ENCODE measurements at regions not wholly inside any gene's neighbourhood (a gene's known extent, or its start where the extent isn't known, plus 50 kb on each side); places are given as distances from the start of the nearest gene placed in this dataset.

DNA sequence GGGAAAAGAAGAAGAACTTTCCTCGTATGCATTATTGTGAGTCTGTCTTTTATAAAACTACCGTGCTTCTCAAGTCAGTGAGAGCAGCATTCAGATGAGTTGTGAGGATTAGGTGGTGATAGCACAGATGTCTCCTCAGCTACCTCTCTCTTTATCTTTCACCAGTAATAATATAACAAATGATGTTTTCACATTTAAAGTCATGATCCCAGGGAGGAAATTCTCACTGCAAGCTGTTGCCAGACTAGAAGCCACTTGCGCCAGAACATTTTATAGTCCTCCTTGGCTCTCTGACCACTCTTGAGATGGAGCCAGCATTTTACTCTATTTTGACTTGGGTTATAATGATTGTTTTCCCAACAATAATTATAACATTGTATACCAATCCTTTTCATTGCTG is 443.1 kb downstream of the AEBP2 start:
- no peak for ATAC-seq

DNA sequence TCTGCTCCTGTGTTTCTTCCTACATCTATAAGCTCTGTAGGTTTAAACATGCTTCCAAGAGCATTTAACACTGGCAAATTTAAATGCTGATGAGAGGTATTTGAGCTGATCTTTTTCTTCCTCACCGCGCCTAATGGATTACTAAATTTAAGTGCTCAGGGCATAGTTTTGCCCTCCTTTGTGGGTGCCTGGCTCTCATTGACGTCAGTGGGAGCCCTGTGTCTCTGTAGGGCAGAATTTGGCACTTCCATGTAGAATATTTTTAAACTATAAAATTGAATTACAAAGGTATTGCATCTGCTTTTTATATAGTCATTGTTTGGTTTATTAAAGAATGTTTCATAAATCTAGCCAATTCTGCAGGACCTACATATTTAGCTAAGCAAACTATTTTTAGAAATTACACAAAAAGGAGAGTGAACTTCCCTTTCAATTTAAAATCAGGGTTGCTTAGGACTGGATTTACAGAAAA is 444.8 kb downstream of the AEBP2 start:
- ATAC-seq: no peak

DNA sequence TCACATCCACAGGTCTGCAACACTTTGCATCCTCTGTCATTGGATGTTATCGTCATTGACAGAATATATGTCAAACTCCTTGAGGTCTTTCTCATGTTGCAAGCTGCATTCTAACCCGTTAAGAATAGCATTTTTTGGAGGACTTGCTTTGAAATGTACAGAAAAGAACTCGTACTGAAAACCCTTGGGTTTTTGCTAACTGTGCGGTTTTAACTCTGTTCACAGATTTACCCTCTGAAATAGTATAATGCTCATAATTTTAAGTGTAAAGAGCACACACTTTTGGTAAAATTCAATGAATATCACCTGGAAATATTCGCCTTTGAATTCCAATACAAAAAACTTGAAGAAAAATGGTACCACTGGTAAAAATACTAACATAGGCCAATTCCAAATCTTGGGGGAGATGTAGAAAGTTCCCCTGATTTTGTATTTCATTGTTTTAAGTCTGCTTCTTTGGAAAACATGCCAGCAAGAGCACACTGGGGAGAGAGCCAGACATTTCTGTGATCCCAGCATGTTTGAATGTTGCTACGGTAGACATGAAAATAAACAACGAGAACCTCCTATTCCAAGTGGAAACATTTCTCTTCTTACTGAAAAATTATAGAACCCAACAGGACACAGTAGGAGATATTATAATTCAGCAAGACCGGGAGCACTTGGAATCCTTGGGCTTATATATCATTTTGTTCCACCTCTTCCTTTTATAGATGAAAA is 446.0 kb downstream of the AEBP2 start:
- ATAC-seq: no peak

DNA sequence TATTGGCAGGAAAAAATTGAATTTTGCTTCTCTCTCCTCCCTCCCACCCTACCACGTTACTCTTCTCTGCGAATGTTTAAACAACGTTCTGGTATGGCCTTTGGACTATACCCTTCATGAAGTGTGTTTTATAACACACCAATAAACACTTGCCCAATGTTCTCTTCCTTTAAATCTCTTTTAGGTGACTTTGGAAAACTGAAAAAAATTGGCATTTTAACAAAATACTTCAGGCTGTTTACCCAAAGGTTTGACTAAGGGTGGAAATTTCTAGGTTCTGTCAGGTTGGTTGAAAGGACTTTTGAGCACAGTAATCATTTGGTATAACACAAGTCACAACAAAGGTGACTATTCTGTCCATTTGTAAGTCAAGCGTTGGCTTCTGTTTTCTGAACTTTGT is 446.8 kb downstream of the AEBP2 start:
- no peak for ATAC-seq

DNA sequence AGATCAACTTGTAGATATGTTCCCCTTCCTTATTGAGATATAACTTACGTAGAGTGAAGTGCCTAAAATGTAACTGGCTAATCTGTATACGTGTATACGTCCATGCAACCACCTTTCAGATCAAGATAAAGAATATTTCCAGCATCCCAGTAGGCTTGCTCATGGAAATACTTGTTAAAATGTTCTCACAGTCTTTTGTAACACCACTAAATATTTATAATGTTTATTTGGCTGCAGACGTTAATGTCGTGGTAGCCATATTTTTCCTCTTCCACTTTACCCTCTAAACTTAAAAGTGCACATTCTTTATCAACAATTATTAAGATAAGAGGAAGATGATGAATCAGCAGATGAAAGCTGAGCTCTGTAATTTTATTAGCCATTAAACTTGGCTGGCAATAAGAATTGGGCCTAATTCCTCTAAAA is 447.4 kb downstream of the AEBP2 start:
- ATAC-seq: no peak

DNA sequence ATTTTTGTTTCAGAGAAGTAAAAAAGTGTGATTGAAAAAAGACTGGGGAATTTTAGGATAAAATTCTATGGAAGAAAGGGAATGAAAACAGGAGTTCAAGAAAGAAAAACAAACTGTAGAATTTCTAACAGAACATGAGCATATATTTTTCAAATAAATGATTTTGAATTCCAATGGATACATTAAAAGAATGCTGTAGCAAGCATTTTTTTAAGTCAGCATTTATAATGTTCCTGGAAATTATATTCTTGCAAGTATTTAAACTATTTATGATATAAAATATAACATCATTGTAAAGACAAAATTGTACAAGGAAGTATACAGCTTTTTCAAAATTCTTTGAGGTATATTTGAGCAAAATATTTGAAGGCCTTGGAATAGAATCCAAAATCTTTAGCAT is 450.7 kb downstream of the AEBP2 start:
- no peak for ATAC-seq

DNA sequence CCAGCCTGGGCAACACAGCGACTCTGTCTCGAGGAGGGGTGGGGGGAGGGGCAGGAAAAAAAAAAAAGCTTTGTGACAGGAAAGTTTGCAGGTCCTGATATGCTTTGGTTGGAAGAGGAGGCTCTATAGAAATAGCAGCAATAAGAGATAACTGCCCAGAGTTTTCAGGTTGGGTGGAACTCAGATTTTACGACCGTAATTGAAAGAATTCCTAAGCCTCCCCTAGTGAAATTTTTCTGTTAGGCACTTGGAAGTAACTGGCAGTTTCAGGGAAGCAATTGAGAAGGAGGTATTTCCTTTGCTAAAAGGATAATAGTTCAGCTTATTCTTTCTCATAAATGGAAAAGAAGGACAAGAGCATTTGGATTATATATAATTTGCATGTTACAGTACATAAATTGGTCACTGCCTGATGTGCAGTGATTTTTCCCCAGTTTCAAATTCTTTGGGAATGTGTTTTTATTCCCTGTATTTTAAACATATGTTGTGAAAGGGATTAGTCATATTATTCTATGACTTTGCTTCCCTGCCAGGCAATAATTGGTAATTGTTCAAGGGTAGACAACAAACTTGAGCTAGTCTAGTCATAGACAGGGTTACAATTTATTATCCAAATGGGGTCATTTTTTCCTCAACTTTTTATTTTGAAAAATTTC is 452.8 kb downstream of the AEBP2 start:
- ATAC-seq: no peak

DNA sequence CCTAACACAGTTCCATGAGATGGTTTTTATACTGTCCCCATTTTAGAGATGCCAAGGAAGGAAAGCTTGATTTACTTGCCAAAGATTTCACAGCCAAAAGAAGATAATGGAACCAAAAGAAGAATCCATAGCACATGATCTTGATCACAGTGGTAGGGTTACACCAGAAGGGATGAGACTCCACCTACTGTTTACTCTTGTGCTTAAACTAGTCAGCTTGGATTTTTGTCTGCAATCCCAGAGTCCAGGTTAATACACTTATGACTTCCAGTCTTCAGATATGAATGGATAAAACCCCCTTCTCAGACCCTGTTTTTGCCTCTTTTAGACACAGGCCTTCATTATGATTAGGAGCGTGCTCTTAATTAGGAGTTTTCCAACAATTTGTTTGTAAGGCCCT is 454.2 kb downstream of the AEBP2 start:
- no peak for ATAC-seq

DNA sequence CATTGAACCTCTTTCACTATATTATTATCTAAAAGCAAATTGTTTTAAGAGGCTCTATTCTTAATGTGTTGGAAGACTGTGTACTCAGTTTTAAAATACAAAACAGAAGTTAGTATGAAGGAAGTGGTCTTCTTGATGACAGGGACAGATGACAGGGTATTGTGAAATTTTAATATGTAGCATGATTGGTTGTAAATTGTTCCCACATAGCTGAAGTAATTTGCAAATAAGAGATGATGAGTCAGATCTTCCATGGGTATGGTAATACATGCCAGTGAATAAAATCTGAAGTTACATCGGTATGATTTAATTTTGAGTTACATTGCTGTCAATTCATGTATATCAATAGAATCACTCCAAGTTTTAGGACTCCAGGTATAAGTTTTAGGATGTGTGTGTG is 454.8 kb downstream of the AEBP2 start:
- peak; percentile 44 to 58 for ATAC-seq

DNA sequence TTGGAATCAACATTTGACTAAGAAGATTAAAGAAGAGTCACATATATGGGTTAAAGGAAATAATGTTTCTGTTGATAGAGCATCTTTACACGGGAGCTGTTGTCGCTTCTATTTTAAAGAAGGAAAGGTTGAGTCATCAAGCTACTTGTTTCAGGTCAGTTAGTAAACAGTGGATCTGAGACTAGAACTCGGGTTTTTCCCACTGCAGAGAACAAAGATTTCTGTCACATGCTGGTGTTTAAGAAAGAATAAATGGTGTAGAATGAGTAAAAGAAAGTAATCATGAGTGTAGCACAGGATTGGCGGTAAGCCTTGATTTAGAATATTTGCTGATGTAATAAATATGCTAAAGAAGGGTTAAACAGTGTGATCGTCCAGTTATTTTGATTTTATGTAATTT is 455.5 kb downstream of the AEBP2 start:
- peak; percentile 64 to 67 for ATAC-seq

DNA sequence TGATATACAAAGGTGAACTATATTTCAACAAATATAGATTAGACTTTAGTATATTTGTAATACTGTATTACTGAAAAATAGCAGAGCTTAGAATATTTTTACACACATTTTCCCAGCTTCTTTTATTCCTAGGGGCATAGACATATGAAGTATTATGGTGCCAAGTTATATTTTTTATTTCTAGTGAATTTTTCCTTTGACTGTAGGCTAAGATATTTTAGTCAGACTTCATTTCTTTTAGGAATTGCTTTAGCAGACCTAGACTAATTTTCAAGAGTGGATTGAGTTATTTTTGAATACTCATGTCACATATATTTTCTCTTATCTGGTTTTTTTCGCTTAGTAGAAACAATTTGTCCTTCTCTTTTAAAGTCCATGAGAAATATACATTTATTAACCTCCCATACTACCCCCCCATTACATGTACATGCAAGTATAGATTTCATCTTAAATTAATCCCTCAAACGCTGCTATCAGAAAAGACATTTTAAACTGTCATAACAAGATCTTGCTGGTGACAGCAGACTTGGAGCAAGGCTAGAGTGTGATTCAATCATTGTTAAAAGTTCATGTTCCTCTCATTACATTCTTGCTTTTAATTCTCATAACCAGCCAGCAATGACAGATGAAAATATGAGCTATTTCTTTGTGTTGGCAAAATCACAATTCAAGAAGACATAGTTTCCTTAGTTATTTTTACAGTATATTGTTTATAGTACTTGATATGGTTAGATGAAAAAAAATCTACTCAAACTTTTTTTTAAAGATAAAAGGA is 456.1 kb downstream of the AEBP2 start:
- no peak for ATAC-seq

DNA sequence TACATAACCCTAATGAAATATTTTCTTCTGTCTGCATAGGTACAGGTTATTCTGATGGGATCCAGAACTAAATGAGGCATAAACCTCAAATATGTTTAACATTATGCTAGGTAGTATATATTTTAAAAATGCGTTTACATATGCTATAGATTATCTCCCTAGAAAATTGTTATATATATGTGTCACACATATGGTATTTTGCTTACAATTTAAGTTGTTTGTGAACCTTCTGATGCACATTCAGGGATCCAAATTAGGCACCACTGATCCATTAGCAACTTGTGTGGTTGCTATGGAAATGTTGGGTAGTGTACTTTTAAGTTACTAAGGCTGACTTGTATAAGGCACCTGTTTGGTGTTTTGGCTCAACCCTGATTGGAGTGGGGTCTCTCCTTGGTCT is 456.7 kb downstream of the AEBP2 start:
- no peak for ATAC-seq

DNA sequence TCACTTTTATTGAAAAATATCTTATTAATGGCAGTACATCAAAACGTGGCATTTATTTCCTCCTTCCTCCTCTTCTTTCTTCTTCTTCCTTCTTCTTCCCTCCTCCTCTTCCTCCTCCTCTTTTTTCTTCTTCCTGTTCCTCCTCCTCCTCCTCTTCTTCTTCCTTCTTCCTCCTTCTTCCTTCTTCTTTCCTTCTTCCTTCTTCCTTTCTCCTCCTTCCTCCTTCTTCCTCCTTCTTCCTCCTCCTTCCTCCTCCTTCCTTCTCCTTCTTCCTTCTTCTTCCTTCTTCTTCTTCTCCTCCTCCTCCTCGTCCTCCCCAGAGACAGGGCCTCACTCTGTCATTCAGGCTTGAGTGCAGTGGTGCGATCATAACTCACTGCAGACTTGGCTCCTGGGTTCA is 457.2 kb downstream of the AEBP2 start:
- no peak for ATAC-seq

DNA sequence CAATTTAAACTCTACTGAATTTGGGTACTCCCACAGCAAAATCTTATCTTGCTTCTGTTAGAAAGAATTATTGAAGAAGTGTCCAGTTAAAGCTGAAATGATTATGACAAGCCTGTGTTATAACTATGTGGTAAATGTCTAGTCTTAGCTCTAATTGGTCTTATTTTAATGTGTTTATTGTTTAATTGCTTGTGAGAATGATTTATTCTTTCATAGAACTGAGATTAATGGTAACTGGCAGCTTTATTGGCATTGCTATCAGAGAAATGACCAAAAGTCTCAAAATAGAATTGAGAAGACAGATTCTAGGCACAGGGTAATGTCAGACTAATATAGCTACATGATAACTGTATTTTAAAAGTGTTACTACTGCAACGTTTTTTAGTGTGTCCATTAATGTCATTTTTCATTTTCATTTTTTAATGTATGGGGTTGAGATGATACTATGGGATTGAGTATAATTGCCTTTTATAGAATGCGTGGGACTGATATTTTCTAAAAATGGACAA is 458.7 kb downstream of the AEBP2 start:
- no peak for ATAC-seq

DNA sequence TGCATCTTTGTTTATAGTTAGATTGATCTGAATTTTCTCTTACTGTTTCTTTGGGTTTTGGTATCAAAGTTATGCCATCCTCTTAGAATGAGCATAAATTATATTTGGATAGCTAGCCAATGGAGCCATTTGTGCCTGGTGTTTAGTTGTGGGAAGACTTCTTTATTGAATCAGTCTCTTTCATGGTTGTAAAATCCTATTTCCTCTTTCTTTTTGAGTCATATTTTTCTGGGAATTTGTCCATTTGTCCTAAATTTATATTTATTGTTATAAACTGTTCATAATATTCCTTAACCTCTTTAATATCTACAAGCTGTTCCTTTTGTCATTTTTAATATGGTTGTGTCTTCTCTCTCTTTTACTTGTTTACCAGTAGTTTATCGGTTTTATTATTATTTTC is 462.5 kb downstream of the AEBP2 start:
- no peak for ATAC-seq

DNA sequence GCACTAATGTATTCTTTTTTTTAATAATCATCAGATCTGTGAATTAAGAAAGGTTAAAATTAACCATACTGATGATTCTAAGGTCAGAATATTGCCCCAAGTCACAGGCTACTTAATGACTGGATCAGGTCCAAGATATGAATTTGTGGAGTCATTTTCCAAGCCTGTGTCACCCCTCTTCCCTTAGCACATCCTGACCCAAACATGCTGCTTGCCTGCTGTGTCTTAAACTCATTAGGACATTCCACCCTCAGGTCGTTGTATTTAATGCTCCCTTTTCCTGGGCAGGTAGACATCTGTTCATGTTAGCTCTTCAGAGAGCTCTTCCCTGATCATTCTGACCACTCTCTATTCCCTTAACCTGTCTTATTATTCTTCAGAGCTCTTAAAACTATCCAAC is 463.5 kb upstream of the PDE3A start:
- no peak for ATAC-seq

DNA sequence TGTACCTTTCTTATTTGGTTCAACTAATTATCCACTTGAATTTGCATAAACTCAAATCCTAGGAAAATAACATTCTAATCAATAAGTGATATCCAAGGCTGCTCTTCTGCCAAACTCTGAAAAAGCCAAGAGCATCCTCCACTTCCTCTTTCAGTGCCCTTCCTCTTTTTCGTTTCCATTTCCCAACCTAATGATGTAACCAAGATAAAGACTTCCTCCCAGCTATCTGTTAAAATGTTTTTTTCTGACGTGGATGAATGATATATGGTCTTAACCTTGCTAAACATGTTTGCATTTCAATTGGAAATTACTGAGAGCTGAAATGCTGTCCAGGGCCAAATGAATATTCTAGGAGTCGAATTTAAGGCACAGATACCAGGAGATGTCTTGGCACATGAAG is 459.5 kb upstream of the PDE3A start:
- ATAC-seq: no peak

DNA sequence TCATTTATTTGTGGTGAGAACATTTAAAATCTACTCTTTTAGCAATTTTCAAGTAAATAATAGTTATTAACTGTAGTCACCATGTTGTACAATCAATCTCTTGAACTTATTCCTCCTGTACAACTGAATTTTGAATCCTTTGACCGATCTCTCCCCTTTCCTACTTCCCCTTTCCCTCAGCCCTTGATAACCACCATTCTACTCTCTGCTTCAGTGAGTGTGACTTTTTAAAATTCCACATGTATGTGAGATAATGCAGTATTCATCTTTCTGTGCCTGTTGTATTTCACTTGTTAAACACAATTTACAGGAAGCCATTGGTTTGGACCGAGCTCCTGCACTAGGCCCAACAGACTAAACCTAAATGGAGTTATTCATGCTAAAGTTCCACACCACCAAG is 458.9 kb upstream of the PDE3A start:
- no peak for ATAC-seq

DNA sequence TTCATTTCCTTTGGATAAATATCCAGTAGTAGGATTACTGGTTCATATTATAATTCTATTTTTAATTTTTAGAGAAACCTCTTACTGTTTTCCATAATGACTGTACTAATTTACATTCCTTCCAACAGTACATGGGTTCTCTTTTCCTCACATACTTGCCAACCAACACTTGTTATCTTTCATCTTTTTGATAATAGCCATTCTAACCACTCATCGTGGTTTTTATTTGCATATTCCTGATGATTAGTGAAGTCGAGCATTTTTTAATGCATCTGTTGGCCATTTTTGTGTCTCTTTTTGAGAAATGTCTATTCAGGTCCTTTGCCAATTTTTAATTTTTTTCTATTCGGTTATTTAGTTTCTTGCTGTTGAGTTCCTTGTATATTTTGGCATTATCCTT is 457.7 kb upstream of the PDE3A start:
- no peak for ATAC-seq

DNA sequence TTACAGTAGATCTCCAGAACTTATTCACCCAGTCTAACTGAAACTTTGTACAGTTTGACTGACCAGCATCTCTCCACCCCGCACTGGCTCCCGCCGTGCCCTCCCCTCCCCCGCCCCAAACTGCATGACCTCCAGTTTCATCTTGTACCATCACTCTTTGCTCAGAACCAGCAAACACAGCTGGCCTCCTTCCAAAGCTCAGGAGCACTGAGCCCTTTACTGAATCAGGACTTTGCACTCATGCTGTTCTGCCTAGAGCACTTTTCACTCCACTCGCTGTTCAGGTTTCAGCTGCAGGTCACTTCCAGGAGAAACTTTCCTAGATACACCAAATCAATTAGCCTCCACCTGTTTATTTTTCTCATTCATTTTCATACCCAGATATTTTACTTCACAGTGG is 455.3 kb upstream of the PDE3A start:
- no peak for ATAC-seq

DNA sequence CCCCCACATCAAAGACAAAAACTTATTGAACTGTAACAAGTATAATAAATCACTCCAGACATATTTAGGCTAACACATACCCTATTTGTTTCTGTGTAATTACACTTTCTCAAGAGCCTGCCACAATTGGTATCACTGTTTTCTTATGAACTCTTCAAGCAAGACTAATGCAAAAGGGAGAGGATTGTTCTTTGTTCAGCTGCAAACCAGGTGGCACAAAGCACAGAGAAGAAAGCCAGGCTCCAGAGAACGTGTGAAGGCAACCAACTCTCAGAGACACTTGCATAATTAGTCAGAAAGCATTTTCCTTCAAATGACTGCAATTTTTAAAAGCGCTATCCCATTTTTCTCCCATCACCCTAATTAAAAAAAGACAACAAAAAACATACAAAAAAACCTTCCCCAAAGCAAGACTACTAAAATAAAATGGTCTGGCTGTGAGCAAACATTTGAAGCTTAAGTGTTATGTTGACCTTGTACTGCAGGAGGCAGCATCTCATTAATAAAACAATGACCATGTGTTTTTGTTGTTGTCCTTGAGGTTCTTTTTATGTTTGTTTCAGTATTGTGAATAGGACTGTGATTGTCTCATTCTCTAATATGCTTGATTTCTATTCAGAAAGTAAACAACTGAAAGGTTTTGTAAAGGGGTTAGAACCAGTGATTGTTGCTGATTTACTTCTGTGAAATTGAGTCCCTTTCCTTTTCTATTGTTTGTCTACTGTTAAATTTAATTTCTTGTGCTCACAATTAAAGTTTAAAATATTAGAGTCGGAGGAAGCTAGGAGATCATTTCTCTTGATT is 452.7 kb upstream of the PDE3A start:
- no peak for ATAC-seq

DNA sequence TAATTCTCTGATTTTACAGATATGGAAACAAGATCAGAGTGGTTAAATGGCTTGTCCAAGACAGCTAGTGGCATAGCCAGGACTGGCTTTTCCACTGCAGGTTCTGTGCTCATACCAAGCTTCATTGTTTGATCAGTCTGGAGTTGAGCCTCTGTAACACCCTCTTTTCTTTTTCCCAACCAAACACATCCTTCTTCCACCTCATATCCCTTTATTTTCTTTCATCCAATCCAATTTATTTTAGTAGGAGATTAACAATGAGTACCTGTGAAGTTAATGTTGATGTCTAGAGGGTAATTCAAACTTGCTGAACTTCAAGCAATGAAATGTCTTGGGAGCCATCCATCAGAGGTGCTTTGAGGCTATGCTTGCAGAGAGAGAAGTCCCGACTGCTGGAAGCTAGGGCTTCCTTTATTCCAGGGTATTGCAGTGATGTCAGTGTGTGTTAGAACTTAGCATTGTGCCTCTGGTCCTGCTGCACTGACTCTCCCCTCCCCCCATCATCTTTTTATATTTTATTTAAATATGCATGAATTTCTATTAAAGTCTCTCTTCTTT is 452.1 kb upstream of the PDE3A start:
- no peak for ATAC-seq

DNA sequence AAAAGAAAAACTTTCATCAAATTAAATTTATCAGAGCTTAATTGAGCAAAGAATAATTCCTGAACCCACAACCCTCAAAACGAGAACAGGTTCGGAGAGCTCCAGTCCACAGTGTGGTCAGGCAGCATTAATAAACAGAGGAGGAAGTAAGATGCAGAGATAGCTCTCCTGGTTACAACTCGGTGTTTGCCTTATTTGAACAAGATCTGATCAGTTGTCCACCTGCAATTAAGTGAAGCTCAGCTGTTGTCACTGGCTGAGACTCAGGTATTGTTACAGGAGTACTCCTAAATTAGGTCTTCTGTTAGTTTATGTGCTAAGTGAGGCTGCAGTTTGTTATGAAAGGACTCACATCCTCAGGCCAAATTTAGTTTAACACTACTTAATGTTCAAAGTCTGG is 451.4 kb upstream of the PDE3A start:
- ATAC-seq: no peak

All from activated CD4-positive, CD25-positive, alpha-beta regulatory T cell treated with anti-CD3 and anti-CD28 coated beads, Interleukin-2, amount 50 U/mL, for 24 hours (primary cell).